Muscle of back (tissue), 3 donors: ENCODE measurements at regions not wholly inside any gene's neighbourhood (a gene's known extent, or its start where the extent isn't known, plus 50 kb on each side); places are given as distances from the start of the nearest gene placed in this dataset.
A peak's percentile ranks its signal among the peaks of the same experiment; 100 is the strongest.

Source experiments
- DNase-seq, 3 donors: peaks; one replicate each; pipeline versions ENCODE4 v3.0.0 to v3.0.0-alpha.2; 2013

GRCh38 chr10:61841338-61841875 is 60.1 kb upstream of the ARID5B start:
- DNase-seq: no peak

GRCh38 chr10:61842755-61843497 is 58.6 kb upstream of the ARID5B start:
- DNase-seq: peak in 1 of 3 donors; percentile 49

- no peak for DNase-seq
Observed at GRCh38 chr10:61844116-61844822, 57.2 kb upstream of the ARID5B start.

GRCh38 chr10:61845196-61845949 is 56.1 kb upstream of the ARID5B start:
- DNase-seq: no peak

- no peak for DNase-seq
Observed at GRCh38 chr10:61845950-61846268, 55.6 kb upstream of the ARID5B start.

GRCh38 chr10:61846370-61847031 is 55.0 kb upstream of the ARID5B start:
- no peak for DNase-seq

- no peak for DNase-seq
Observed at GRCh38 chr10:61847087-61847486, 54.4 kb upstream of the ARID5B start.

- DNase-seq: no peak
Observed at GRCh38 chr10:61847640-61848039, 53.9 kb upstream of the ARID5B start.

GRCh38 chr10:61850376-61850775 is 51.1 kb upstream of the ARID5B start:
- DNase-seq: no peak
